ENCODE measurements at regions not wholly inside any gene's neighbourhood (a gene's known extent, or its start where the extent isn't known, plus 50 kb on each side); places are given as distances from the start of the nearest gene placed in this dataset.

GRCh38 chr2:67277450-67277849 lies 119.7 kb upstream of the ETAA1 start:
- TF ChIP-seq, protein P1, sequence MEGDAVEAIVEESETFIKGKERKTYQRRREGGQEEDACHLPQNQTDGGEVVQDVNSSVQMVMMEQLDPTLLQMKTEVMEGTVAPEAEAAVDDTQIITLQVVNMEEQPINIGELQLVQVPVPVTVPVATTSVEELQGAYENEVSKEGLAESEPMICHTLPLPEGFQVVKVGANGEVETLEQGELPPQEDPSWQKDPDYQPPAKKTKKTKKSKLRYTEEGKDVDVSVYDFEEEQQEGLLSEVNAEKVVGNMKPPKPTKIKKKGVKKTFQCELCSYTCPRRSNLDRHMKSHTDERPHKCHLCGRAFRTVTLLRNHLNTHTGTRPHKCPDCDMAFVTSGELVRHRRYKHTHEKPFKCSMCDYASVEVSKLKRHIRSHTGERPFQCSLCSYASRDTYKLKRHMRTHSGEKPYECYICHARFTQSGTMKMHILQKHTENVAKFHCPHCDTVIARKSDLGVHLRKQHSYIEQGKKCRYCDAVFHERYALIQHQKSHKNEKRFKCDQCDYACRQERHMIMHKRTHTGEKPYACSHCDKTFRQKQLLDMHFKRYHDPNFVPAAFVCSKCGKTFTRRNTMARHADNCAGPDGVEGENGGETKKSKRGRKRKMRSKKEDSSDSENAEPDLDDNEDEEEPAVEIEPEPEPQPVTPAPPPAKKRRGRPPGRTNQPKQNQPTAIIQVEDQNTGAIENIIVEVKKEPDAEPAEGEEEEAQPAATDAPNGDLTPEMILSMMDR (IDR thresholded peaks at IDR 0.05; ENCODE audit: unreplicated experiment): no peak
- H3K4me3 Mint-ChIP-seq (ENCODE audit: unreplicated experiment): no peak overlapping the region
- CTCF ChIA-PET: interaction anchor here (1.2 kb wide), 1 partner anchor 10 kb away, joined by 3 read pairs; no protein-coding TSS in a partner anchor

GRCh38 chr2:67281101-67281500 lies 116.0 kb upstream of the ETAA1 start:
- H3K9me3 Mint-ChIP-seq (ENCODE audit: unreplicated experiment): no peaks in the 10 kb centered on the region
- H3K4me1 Mint-ChIP-seq (ENCODE audit: insufficient read depth, unreplicated experiment): no peaks in the 10 kb centered on the region
- BruUV-seq (replicated peaks): no TSS peak
- CTCF ChIA-PET: interaction anchor here (0.5 to 0.7 kb wide), 3 partner anchors 343 to 1142 kb away, joined by 3 to 4 read pairs (median 3); no protein-coding TSS in a partner anchor
- no peak overlapping the region for H3K27ac Mint-ChIP-seq (ENCODE audit: low read depth, unreplicated experiment)
- intact Hi-C loops (cut with micrococcal nuclease): no loop called here
- H3K36me3 Mint-ChIP-seq (ENCODE audit: insufficient read depth, unreplicated experiment): no peaks in the 10 kb centered on the region
- TF ChIP-seq, protein P1 (IDR thresholded peaks at IDR 0.05; ENCODE audit: unreplicated experiment): no peak
- no peaks in the 10 kb centered on the region for H3K27me3 Mint-ChIP-seq (ENCODE audit: insufficient read depth, unreplicated experiment)
- no peak overlapping the region for H3K4me3 Mint-ChIP-seq (ENCODE audit: unreplicated experiment)
- DNase-seq (ENCODE audit: unreplicated experiment): no peak
- POLR2A ChIA-PET: interaction anchor here (2.9 kb wide), 1 partner anchor 10 kb away, joined by 7 read pairs; no protein-coding TSS in a partner anchor

More at GRCh38 chr2:67277450-67277849, 119.7 kb upstream of the ETAA1 start:
- intact Hi-C loops (cut with micrococcal nuclease): no loop called here
- H3K36me3 Mint-ChIP-seq (ENCODE audit: insufficient read depth, unreplicated experiment): no peaks in the 10 kb centered on the region
- no peak overlapping the region for H3K27ac Mint-ChIP-seq (ENCODE audit: low read depth, unreplicated experiment)
- POLR2A ChIA-PET: no interaction called here
- DNase-seq (ENCODE audit: unreplicated experiment): no peak
- H3K9me3 Mint-ChIP-seq (ENCODE audit: unreplicated experiment): no peaks in the 10 kb centered on the region
- no peaks in the 10 kb centered on the region for H3K27me3 Mint-ChIP-seq (ENCODE audit: insufficient read depth, unreplicated experiment)
- BruUV-seq (replicated peaks): no TSS peak
- H3K4me1 Mint-ChIP-seq (ENCODE audit: insufficient read depth, unreplicated experiment): no peaks in the 10 kb centered on the region

DNA sequence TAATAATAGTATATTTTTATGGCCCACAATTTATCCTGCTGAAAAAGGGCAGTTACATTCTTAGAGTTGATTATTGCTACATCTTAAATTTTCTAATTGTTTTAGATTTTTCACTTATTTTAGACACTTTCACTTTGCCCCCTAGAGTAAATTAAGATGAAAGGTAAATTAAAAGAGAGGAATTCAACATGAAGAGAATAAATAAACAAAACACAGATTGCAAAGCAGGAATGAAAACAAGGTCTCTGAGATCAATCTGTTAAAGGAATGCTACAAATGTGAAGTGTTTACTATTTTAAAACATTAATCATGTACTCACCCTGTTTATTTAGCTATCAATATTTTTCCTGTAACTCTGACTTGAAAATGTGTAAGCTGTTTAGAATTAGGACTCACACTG lies 113.5 kb upstream of the ETAA1 start:
- intact Hi-C loops (cut with micrococcal nuclease): no loop called here
- POLR2A ChIA-PET: interaction anchor here (0.7 kb wide), 1 partner anchor 113 kb away, joined by 4 read pairs; no protein-coding TSS in a partner anchor
- CTCF ChIA-PET: interaction anchor here (1.8 kb wide), 1 partner anchor 13 kb away, joined by 4 read pairs; no protein-coding TSS in a partner anchor
- Mint-ChIP-seq H3K4me3 (ENCODE audit: unreplicated experiment) (no peak overlapping the region), H3K4me1 (ENCODE audit: insufficient read depth, unreplicated experiment) (no peaks in the 10 kb centered on the region), H3K9me3 (ENCODE audit: unreplicated experiment) (no peaks in the 10 kb centered on the region), H3K27me3 (ENCODE audit: insufficient read depth, unreplicated experiment) (no peaks in the 10 kb centered on the region), H3K36me3 (ENCODE audit: insufficient read depth, unreplicated experiment) (no peaks in the 10 kb centered on the region), H3K27ac (ENCODE audit: low read depth, unreplicated experiment) (no peak overlapping the region)
- TF ChIP-seq, protein P1 (IDR thresholded peaks at IDR 0.05; ENCODE audit: unreplicated experiment): no peak
- no TSS peak for BruUV-seq (replicated peaks)
- DNase-seq (ENCODE audit: unreplicated experiment): no peak

- no TSS peak for BruUV-seq (replicated peaks)
- TF ChIP-seq, protein P1 (IDR thresholded peaks at IDR 0.05; ENCODE audit: unreplicated experiment): no peak
- Mint-ChIP-seq H3K9me3 (ENCODE audit: unreplicated experiment) (no peaks in the 10 kb centered on the region), H3K27me3 (ENCODE audit: insufficient read depth, unreplicated experiment) (no peaks in the 10 kb centered on the region), H3K4me1 (ENCODE audit: insufficient read depth, unreplicated experiment) (peaks cover 16% of the 10 kb centered on the region), H3K4me3 (ENCODE audit: unreplicated experiment) (no peak overlapping the region), H3K36me3 (ENCODE audit: insufficient read depth, unreplicated experiment) (peaks cover 11% of the 10 kb centered on the region), H3K27ac (ENCODE audit: low read depth, unreplicated experiment) (no peak overlapping the region)
- DNase-seq (ENCODE audit: unreplicated experiment): no peak
- POLR2A ChIA-PET: interaction anchor here (0.6 to 1.4 kb wide), 3 partner anchors 11 to 562 kb away, joined by 3 to 7 read pairs (median 4); no protein-coding TSS in a partner anchor
- intact Hi-C loops (cut with micrococcal nuclease): no loop called here
- CTCF ChIA-PET: interaction anchor here (1.2 kb wide), 1 partner anchor 9 kb away, joined by 3 read pairs; no protein-coding TSS in a partner anchor
Measured at GRCh38 chr2:67286981-67287759, 110.0 kb upstream of the ETAA1 start.

Measured in MCF 10A (cell line).